ENCODE measurements at regions not wholly inside any gene's neighbourhood (a gene's known extent, or its start where the extent isn't known, plus 50 kb on each side); places are given as distances from the start of the nearest gene placed in this dataset.
A peak's percentile ranks its signal among the peaks of the same experiment; 100 is the strongest.

DNA sequence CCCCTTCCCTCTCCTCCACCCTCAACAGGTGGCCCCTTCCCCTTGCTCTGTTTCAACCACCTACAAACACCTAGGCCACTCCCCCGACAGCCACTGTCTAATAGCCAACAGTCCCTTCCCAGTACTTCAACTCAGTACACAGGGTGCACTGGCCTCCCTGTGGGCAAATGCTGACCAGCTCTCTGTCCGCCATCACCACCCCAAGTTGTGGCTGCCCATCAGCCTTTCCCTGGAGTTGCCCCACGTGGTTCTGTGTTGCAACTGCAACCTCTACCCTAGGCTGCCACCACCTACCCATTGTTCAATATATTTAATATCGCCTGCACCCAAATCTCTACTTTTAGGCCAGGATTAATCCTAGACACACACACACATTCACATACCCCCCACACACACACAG is 173.5 kb downstream of the MREG start:
- H3K27ac ChIP-seq = no peak overlapping the region
- TF ChIP-seq, protein P1, sequence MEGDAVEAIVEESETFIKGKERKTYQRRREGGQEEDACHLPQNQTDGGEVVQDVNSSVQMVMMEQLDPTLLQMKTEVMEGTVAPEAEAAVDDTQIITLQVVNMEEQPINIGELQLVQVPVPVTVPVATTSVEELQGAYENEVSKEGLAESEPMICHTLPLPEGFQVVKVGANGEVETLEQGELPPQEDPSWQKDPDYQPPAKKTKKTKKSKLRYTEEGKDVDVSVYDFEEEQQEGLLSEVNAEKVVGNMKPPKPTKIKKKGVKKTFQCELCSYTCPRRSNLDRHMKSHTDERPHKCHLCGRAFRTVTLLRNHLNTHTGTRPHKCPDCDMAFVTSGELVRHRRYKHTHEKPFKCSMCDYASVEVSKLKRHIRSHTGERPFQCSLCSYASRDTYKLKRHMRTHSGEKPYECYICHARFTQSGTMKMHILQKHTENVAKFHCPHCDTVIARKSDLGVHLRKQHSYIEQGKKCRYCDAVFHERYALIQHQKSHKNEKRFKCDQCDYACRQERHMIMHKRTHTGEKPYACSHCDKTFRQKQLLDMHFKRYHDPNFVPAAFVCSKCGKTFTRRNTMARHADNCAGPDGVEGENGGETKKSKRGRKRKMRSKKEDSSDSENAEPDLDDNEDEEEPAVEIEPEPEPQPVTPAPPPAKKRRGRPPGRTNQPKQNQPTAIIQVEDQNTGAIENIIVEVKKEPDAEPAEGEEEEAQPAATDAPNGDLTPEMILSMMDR (conservative IDR thresholded peaks at IDR 0.05) = no peak

GRCh38 chr2:215839309-215839708 is 174.0 kb downstream of the MREG start:
- TF ChIP-seq, protein P1 (conservative IDR thresholded peaks at IDR 0.05) = no peak
- H3K27ac ChIP-seq = no peak overlapping the region

GRCh38 chr2:215836881-215837280 is 176.5 kb downstream of the MREG start:
- TF ChIP-seq, protein P1 (conservative IDR thresholded peaks at IDR 0.05) = no peak

DNA sequence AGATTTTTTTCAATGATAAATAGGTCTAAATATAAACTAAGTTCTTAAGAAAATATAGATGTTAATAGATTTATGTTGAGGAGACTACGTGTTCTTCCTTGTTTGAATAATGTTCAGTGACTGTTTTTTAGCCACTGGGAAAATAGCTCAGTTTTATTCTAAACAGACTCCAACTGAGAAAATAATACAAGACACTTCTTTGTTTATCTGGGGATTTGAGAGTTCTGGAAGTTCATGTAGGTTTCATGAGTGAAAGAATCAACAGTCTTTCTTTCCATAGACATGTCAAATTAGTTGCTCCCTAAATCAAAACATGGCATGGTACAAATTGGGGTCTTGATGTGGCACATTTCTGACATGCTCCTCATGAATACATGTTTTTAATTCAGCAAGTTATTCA is 177.7 kb downstream of the MREG start:
- TF ChIP-seq, protein P1 (conservative IDR thresholded peaks at IDR 0.05) = no peak
- peak overlapping the region; percentile 77 for H3K27ac ChIP-seq

More at GRCh38 chr2:215836881-215837280, 176.5 kb downstream of the MREG start:
- peak overlapping the region; percentile 77 for H3K27ac ChIP-seq

DNA sequence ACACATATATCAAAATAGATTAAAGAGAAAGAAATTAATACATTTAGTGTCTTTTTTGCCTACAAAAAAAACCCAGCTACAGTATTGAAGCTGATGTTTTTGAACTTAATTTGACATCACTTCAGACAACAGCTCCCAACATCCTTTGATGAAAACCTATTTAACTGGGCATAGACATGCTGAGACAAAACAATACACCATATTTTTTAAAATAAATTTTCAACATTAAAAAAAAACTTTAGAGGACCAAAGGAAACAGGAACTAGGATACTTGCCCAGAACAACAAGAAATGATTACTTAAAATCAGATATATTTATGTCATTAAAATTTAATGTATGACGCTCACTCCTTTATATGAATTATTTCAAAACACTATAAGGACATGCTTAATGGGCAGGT is 178.1 kb downstream of the MREG start:
- peak overlapping the region; percentile 77 for H3K27ac ChIP-seq
- TF ChIP-seq, protein P1 (conservative IDR thresholded peaks at IDR 0.05) = no peak

DNA sequence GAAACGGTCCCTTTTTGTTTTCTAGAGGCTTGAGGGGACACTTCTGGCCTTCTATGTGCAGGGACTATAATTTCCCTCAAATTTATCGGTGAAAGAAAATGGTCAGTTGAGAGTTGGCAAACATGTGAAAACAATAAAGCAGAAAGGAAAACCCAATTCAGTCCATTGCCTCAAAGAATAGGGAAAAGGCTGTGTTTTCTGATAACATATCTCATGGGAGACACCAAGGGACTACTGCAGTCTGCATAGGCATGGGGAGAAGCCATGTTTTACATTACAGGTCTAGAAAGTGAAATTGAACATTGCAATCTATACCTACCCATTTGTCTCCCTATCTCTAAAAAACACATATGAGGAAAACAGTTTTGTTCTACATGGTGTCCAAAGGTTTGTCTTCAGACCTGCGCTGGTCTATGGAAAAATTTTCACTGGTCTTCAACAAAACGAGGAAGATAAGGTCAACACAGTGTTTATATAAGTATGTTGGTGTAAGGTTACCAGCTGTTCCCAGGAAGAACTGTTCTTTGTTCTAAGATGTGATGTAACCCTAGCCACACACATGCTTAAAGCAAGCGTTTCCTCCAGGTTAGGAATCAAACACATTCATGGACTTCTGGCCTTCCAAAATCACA is 179.7 kb downstream of the MREG start:
- peak overlapping the region; percentile 77; the same call in 1 of the 2 replicates for H3K27ac ChIP-seq
- TF ChIP-seq, protein P1 (conservative IDR thresholded peaks at IDR 0.05) = no peak

DNA sequence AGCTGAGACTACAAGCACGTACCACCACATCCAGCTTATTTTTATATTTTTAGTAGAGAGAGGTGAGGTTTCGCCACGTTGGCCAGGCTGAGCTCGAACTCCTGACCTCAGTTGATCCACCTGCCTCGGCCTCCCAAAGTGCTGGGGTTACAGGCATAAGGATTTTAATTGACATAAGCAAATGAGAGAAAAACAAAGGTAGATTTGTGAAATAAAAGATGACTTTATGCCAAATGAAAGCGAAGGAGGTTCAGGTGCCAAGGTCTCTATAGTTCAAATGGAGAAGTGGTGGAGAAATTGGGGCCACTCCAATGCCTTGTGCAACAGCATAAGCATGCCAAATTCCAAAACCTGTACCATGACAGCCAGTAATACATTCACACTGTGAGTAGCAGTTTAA is 180.6 kb downstream of the MREG start:
- no peak overlapping the region for H3K27ac ChIP-seq
- TF ChIP-seq, protein P1 (conservative IDR thresholded peaks at IDR 0.05) = no peak

Measured in VCaP (cell line).